ENCODE measurements at regions not wholly inside any gene's neighbourhood (a gene's known extent, or its start where the extent isn't known, plus 50 kb on each side); places are given as distances from the start of the nearest gene placed in this dataset.

- no peak for DNase-seq (ENCODE audit: low spot score)
- Mint-ChIP-seq H3K27me3 (ENCODE audit: low read depth) (peaks cover 17% of the 10 kb centered on the region), H3K9me3 (no peaks in the 10 kb centered on the region), H3K36me3 (ENCODE audit: low read depth) (no peaks in the 10 kb centered on the region), H3K4me1 (ENCODE audit: low read depth) (peaks cover 4% of the 10 kb centered on the region), H3K27ac (no peak overlapping the region), H3K4me3 (ENCODE audit: low read depth) (no peak overlapping the region)
- intact Hi-C loops (cut with micrococcal nuclease): no loop called here
Measured at GRCh38 chr14:98847521-98848468, 424.2 kb downstream of the BCL11B start.

- Mint-ChIP-seq H3K4me1 (ENCODE audit: low read depth) (no peaks in the 10 kb centered on the region), H3K27me3 (ENCODE audit: low read depth) (peaks cover 6% of the 10 kb centered on the region), H3K36me3 (ENCODE audit: low read depth) (no peaks in the 10 kb centered on the region), H3K27ac (no peak overlapping the region), H3K4me3 (ENCODE audit: low read depth) (no peak overlapping the region), H3K9me3 (no peaks in the 10 kb centered on the region)
- intact Hi-C loops (cut with micrococcal nuclease): no loop called here
- no peak for DNase-seq (ENCODE audit: low spot score)
Measured at GRCh38 chr14:98853063-98853729, 418.8 kb downstream of the BCL11B start.

- Mint-ChIP-seq H3K27ac (no peak overlapping the region), H3K27me3 (ENCODE audit: low read depth) (peaks cover 8% of the 10 kb centered on the region), H3K4me1 (ENCODE audit: low read depth) (no peaks in the 10 kb centered on the region), H3K36me3 (ENCODE audit: low read depth) (no peaks in the 10 kb centered on the region), H3K9me3 (no peaks in the 10 kb centered on the region), H3K4me3 (ENCODE audit: low read depth) (no peak overlapping the region)
- no peak for DNase-seq (ENCODE audit: low spot score)
- intact Hi-C loops (cut with micrococcal nuclease): no loop called here
Measured at GRCh38 chr14:98855926-98856715, 415.9 kb downstream of the BCL11B start.

GRCh38 chr14:98858158-98858557, 413.8 kb downstream of the BCL11B start:
- intact Hi-C loops (cut with micrococcal nuclease): no loop called here
- no peaks in the 10 kb centered on the region for H3K36me3 Mint-ChIP-seq (ENCODE audit: low read depth)

GRCh38 chr14:98858561-98858960, 413.4 kb downstream of the BCL11B start:
- Mint-ChIP-seq H3K27me3 (ENCODE audit: low read depth) (peaks cover 10% of the 10 kb centered on the region), H3K4me1 (ENCODE audit: low read depth) (no peaks in the 10 kb centered on the region), H3K27ac (no peak overlapping the region), H3K9me3 (no peaks in the 10 kb centered on the region), H3K4me3 (ENCODE audit: low read depth) (no peak overlapping the region), H3K36me3 (ENCODE audit: low read depth) (no peaks in the 10 kb centered on the region)
- intact Hi-C loops (cut with micrococcal nuclease): no loop called here
- no peak for DNase-seq (ENCODE audit: low spot score)

More at GRCh38 chr14:98858158-98858557, 413.8 kb downstream of the BCL11B start:
- Mint-ChIP-seq H3K4me3 (ENCODE audit: low read depth) (no peak overlapping the region), H3K9me3 (no peaks in the 10 kb centered on the region), H3K4me1 (ENCODE audit: low read depth) (no peaks in the 10 kb centered on the region), H3K27me3 (ENCODE audit: low read depth) (peaks cover 8% of the 10 kb centered on the region), H3K27ac (no peak overlapping the region)
- DNase-seq (ENCODE audit: low spot score): no peak

- no peaks in the 10 kb centered on the region for H3K9me3 Mint-ChIP-seq
- H3K27ac Mint-ChIP-seq: no peak overlapping the region
- no peak overlapping the region for H3K4me3 Mint-ChIP-seq (ENCODE audit: low read depth)
- DNase-seq (ENCODE audit: low spot score): no peak
- H3K27me3 Mint-ChIP-seq (ENCODE audit: low read depth): peaks cover 7% of the 10 kb centered on the region
- no peaks in the 10 kb centered on the region for H3K36me3 Mint-ChIP-seq (ENCODE audit: low read depth)
- H3K4me1 Mint-ChIP-seq (ENCODE audit: low read depth): no peaks in the 10 kb centered on the region
- intact Hi-C loops (cut with micrococcal nuclease): no loop called here
Measured at GRCh38 chr14:98859301-98859700, 412.7 kb downstream of the BCL11B start.

- H3K9me3 Mint-ChIP-seq: no peaks in the 10 kb centered on the region
- intact Hi-C loops (cut with micrococcal nuclease): no loop called here
- H3K27me3 Mint-ChIP-seq (ENCODE audit: low read depth): peaks cover 5% of the 10 kb centered on the region
- H3K27ac Mint-ChIP-seq: no peak overlapping the region
- DNase-seq (ENCODE audit: low spot score): no peak
- no peaks in the 10 kb centered on the region for H3K36me3 Mint-ChIP-seq (ENCODE audit: low read depth)
- no peak overlapping the region for H3K4me3 Mint-ChIP-seq (ENCODE audit: low read depth)
- no peaks in the 10 kb centered on the region for H3K4me1 Mint-ChIP-seq (ENCODE audit: low read depth)
Measured at GRCh38 chr14:98864211-98864610, 407.8 kb downstream of the BCL11B start.

- no peaks in the 10 kb centered on the region for H3K9me3 Mint-ChIP-seq
- H3K4me1 Mint-ChIP-seq (ENCODE audit: low read depth): no peaks in the 10 kb centered on the region
- peaks cover 3% of the 10 kb centered on the region for H3K27me3 Mint-ChIP-seq (ENCODE audit: low read depth)
- intact Hi-C loops (cut with micrococcal nuclease): no loop called here
- no peaks in the 10 kb centered on the region for H3K36me3 Mint-ChIP-seq (ENCODE audit: low read depth)
- no peak overlapping the region for H3K4me3 Mint-ChIP-seq (ENCODE audit: low read depth)
- no peak overlapping the region for H3K27ac Mint-ChIP-seq
- DNase-seq (ENCODE audit: low spot score): no peak
Measured at GRCh38 chr14:98867146-98867545, 404.9 kb downstream of the BCL11B start.

GRCh38 chr14:98867726-98868125, 404.3 kb downstream of the BCL11B start:
- H3K4me3 Mint-ChIP-seq (ENCODE audit: low read depth): no peak overlapping the region
- DNase-seq (ENCODE audit: low spot score): no peak
- H3K27me3 Mint-ChIP-seq (ENCODE audit: low read depth): peaks cover 3% of the 10 kb centered on the region
- no peaks in the 10 kb centered on the region for H3K4me1 Mint-ChIP-seq (ENCODE audit: low read depth)
- H3K27ac Mint-ChIP-seq: no peak overlapping the region
- H3K9me3 Mint-ChIP-seq: no peaks in the 10 kb centered on the region
- intact Hi-C loops (cut with micrococcal nuclease): no loop called here
- no peaks in the 10 kb centered on the region for H3K36me3 Mint-ChIP-seq (ENCODE audit: low read depth)

GRCh38 chr14:98868866-98869265, 403.1 kb downstream of the BCL11B start:
- Mint-ChIP-seq H3K27ac (no peak overlapping the region), H3K4me3 (ENCODE audit: low read depth) (no peak overlapping the region), H3K27me3 (ENCODE audit: low read depth) (peaks cover 1% of the 10 kb centered on the region), H3K4me1 (ENCODE audit: low read depth) (no peaks in the 10 kb centered on the region), H3K9me3 (no peaks in the 10 kb centered on the region), H3K36me3 (ENCODE audit: low read depth) (no peaks in the 10 kb centered on the region)
- DNase-seq (ENCODE audit: low spot score): no peak
- intact Hi-C loops (cut with micrococcal nuclease): no loop called here

GRCh38 chr14:98871796-98872195, 400.2 kb downstream of the BCL11B start:
- Mint-ChIP-seq H3K9me3 (no peaks in the 10 kb centered on the region), H3K27me3 (ENCODE audit: low read depth) (peaks cover 1% of the 10 kb centered on the region), H3K4me3 (ENCODE audit: low read depth) (no peak overlapping the region), H3K36me3 (ENCODE audit: low read depth) (no peaks in the 10 kb centered on the region), H3K27ac (no peak overlapping the region), H3K4me1 (ENCODE audit: low read depth) (no peaks in the 10 kb centered on the region)
- no peak for DNase-seq (ENCODE audit: low spot score)
- intact Hi-C loops (cut with micrococcal nuclease): no loop called here

GRCh38 chr14:98877065-98877464, 394.9 kb downstream of the BCL11B start:
- no peak overlapping the region for H3K4me3 Mint-ChIP-seq (ENCODE audit: low read depth)
- H3K36me3 Mint-ChIP-seq (ENCODE audit: low read depth): no peaks in the 10 kb centered on the region
- no peak overlapping the region for H3K27ac Mint-ChIP-seq
- no peak for DNase-seq (ENCODE audit: low spot score)
- no peaks in the 10 kb centered on the region for H3K27me3 Mint-ChIP-seq (ENCODE audit: low read depth)
- H3K9me3 Mint-ChIP-seq: peaks cover 29% of the 10 kb centered on the region
- intact Hi-C loops (cut with micrococcal nuclease): no loop called here
- no peaks in the 10 kb centered on the region for H3K4me1 Mint-ChIP-seq (ENCODE audit: low read depth)
